ENCODE measurements at regions not wholly inside any gene's neighbourhood (a gene's known extent, or its start where the extent isn't known, plus 50 kb on each side); places are given as distances from the start of the nearest gene placed in this dataset.

DNA sequence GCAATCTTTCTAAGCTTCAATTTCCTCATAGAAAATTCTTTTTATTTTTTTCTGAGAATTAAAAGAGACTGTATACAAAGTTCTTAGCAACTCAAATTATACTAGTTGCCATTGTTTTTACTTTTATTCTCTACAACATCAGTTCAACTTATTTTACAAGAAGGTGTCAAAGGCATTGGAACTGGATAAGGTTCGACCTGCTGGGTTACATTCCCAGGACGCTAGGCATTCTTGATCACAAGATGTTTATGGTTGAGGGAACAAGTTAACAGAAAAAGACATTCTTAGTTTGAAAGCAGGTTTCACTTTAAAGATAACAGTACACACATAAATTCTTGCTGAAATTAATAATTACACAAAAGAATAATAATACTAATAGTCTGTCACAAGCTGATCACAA is 163.5 kb upstream of the SNX2 start (continued):
- no peak for TF ChIP-seq ADNP (CRISPR knock-in tag; IDR thresholded peaks at IDR 0.05)
- TF ChIP-seq, protein P1, sequence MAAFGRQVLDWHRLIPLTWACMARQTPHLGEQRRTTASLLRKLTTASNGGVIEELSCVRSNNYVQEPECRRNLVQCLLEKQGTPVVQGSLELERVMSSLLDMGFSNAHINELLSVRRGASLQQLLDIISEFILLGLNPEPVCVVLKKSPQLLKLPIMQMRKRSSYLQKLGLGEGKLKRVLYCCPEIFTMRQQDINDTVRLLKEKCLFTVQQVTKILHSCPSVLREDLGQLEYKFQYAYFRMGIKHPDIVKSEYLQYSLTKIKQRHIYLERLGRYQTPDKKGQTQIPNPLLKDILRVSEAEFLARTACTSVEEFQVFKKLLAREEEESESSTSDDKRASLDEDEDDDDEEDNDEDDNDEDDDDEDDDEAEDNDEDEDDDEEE (CRISPR knock-in tag; IDR thresholded peaks at IDR 0.05) = no peak

- CTCF ChIA-PET (ENCODE audit: low intra/inter-chr PET ratio, low total read pairs) = no interaction called here
- no peak for ATAC-seq
- H2AFZ ChIP-seq (ENCODE audit: low read length) = no peak overlapping the region
These were observed 162.0 kb upstream of the SNX2 start for GRCh38 chr5:122612901-122613300.

More at GRCh38 chr5:122612901-122613300, 162.0 kb upstream of the SNX2 start:
- Histone ChIP-seq H3K4me1 (ENCODE audit: insufficient read depth, low read length) (no peaks in the 10 kb centered on the region), H3K9ac (ENCODE audit: insufficient read depth, low read depth, low read length) (no peak overlapping the region), H3K27ac (ENCODE audit: extremely low read length, insufficient read depth, low read length) (no peak overlapping the region), H3K4me3 (replicated peaks in 1 of 3; ENCODE audit: insufficient read depth in 1 of 3, low read depth in 2 of 3, low read length in 3 of 3) (no peak overlapping the region), H3K79me2 (ENCODE audit: insufficient read depth, low read length) (no peaks in the 10 kb centered on the region), H3K9me3 (ENCODE audit: low read length) (no peaks in the 10 kb centered on the region), H3K36me3 (replicated peaks in 1 of 2; ENCODE audit: control insufficient read depth in 1 of 2, insufficient read depth in 2 of 2, low read length in 2 of 2) (no peaks in the 10 kb centered on the region), H4K20me1 (ENCODE audit: insufficient read depth, low read length) (no peaks in the 10 kb centered on the region), H3K4me2 (ENCODE audit: low read depth, low read length) (no peak overlapping the region), H3K27me3 (ENCODE audit: control insufficient read depth in 1 of 2, insufficient read depth in 2 of 2, low read length in 2 of 2) (no peaks in the 10 kb centered on the region)
- intact Hi-C loops (cut with micrococcal nuclease; ENCODE audit: unreplicated experiment) = no loop called here
- BruUV-seq (replicated peaks) = no TSS peak
- TF ChIP-seq SRSF9 (IDR thresholded peaks at IDR 0.05; ENCODE audit: borderline replicate concordance, insufficient read depth, low read depth, low read length, poor library complexity, severe bottlenecking) (no peak), ZSCAN9 (CRISPR knock-in tag; IDR thresholded peaks at IDR 0.05; ENCODE audit: borderline replicate concordance) (no peak), ZNF282 (IDR thresholded peaks at IDR 0.05; ENCODE audit: partially characterized antibody) (no peak), ZBTB46 (CRISPR knock-in tag; IDR thresholded peaks at IDR 0.05; ENCODE audit: borderline replicate concordance) (no peak)
- TF ChIP-seq, protein P2, sequence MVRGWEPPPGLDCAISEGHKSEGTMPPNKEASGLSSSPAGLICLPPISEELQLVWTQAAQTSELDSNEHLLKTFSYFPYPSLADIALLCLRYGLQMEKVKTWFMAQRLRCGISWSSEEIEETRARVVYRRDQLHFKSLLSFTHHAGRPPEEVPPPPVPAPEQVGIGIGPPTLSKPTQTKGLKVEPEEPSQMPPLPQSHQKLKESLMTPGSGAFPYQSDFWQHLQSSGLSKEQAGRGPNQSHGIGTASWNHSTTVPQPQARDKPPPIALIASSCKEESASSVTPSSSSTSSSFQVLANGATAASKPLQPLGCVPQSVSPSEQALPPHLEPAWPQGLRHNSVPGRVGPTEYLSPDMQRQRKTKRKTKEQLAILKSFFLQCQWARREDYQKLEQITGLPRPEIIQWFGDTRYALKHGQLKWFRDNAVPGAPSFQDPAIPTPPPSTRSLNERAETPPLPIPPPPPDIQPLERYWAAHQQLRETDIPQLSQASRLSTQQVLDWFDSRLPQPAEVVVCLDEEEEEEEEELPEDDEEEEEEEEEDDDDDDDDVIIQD (CRISPR knock-in tag; IDR thresholded peaks at IDR 0.05; ENCODE audit: low read depth) = no peak
- TF ChIP-seq, protein P3, sequence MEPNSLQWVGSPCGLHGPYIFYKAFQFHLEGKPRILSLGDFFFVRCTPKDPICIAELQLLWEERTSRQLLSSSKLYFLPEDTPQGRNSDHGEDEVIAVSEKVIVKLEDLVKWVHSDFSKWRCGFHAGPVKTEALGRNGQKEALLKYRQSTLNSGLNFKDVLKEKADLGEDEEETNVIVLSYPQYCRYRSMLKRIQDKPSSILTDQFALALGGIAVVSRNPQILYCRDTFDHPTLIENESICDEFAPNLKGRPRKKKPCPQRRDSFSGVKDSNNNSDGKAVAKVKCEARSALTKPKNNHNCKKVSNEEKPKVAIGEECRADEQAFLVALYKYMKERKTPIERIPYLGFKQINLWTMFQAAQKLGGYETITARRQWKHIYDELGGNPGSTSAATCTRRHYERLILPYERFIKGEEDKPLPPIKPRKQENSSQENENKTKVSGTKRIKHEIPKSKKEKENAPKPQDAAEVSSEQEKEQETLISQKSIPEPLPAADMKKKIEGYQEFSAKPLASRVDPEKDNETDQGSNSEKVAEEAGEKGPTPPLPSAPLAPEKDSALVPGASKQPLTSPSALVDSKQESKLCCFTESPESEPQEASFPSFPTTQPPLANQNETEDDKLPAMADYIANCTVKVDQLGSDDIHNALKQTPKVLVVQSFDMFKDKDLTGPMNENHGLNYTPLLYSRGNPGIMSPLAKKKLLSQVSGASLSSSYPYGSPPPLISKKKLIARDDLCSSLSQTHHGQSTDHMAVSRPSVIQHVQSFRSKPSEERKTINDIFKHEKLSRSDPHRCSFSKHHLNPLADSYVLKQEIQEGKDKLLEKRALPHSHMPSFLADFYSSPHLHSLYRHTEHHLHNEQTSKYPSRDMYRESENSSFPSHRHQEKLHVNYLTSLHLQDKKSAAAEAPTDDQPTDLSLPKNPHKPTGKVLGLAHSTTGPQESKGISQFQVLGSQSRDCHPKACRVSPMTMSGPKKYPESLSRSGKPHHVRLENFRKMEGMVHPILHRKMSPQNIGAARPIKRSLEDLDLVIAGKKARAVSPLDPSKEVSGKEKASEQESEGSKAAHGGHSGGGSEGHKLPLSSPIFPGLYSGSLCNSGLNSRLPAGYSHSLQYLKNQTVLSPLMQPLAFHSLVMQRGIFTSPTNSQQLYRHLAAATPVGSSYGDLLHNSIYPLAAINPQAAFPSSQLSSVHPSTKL (CRISPR knock-in tag; IDR thresholded peaks at IDR 0.05) = no peak
- TF ChIP-seq, protein P4, sequence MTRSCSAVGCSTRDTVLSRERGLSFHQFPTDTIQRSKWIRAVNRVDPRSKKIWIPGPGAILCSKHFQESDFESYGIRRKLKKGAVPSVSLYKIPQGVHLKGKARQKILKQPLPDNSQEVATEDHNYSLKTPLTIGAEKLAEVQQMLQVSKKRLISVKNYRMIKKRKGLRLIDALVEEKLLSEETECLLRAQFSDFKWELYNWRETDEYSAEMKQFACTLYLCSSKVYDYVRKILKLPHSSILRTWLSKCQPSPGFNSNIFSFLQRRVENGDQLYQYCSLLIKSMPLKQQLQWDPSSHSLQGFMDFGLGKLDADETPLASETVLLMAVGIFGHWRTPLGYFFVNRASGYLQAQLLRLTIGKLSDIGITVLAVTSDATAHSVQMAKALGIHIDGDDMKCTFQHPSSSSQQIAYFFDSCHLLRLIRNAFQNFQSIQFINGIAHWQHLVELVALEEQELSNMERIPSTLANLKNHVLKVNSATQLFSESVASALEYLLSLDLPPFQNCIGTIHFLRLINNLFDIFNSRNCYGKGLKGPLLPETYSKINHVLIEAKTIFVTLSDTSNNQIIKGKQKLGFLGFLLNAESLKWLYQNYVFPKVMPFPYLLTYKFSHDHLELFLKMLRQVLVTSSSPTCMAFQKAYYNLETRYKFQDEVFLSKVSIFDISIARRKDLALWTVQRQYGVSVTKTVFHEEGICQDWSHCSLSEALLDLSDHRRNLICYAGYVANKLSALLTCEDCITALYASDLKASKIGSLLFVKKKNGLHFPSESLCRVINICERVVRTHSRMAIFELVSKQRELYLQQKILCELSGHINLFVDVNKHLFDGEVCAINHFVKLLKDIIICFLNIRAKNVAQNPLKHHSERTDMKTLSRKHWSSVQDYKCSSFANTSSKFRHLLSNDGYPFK (CRISPR knock-in tag; IDR thresholded peaks at IDR 0.05; ENCODE audit: borderline replicate concordance) = no peak
- WGBS (ENCODE audit: low lambda C conversion rate) = 17% methylated on average over 5 of the region's 5 CpGs
- in situ Hi-C loops (cut with HindIII; ENCODE audit: extremely low pct_ligation_motif_present, low pct_unique_long_range_greater_than_20kb) = no loop called here
- FAIRE-seq (no peak), DNase-seq (ENCODE audit: low spot score) (no peak)
- POLR2A ChIA-PET = no interaction called here
